ENCODE measurements at regions not wholly inside any gene's neighbourhood (a gene's known extent, or its start where the extent isn't known, plus 50 kb on each side); places are given as distances from the start of the nearest gene placed in this dataset.
A peak's percentile ranks its signal among the peaks of the same experiment; 100 is the strongest.

GRCh38 chr1:29379443-29380073 lies 143.2 kb downstream of the PTPRU start:
- POLR2A ChIA-PET, result no interaction called here
- CTCF ChIA-PET, result no interaction called here
- no peak for DNase-seq (ENCODE audit: extremely low spot score)
- TF ChIP-seq CTCF (IDR thresholded peaks at IDR 0.05; ENCODE audit: control extremely low read depth, extremely low read depth, low read depth, missing control alignments), result peak; percentile 23

Data from GM10248 (cell line).